Lower leg skin (tissue), 4 donors: ENCODE measurements at regions not wholly inside any gene's neighbourhood (a gene's known extent, or its start where the extent isn't known, plus 50 kb on each side); places are given as distances from the start of the nearest gene placed in this dataset.

Experiments
- DNase-seq, 2 donors: peaks; one replicate each; pipeline ENCODE4 v3.0.0-alpha.2; 2019; ENCODE audit warnings: low spot score in 2 of 2
- H3K4me3 ChIP-seq: fragments of 200-600 bp; sonication (generic); 2 replicates; pipeline ENCODE4 v1.5.1; 2017; ENCODE audit warnings: mild to moderate bottlenecking, low read depth; ENCODE audit not compliant: poor library complexity, severe bottlenecking
- POLR2A ChIP-seq, 2 donors: fragments of 450-650 bp; IDR thresholded peaks; one replicate each; pipeline ENCODE4 v1.6.1; 2016 to 2017; ENCODE audit warnings: antibody characterized with exemption in 2 of 2, mild to moderate bottlenecking in 1 of 2, moderate library complexity in 1 of 2
- WGBS, 2 donors: methylation state at CpG; one replicate each; pipeline ENCODE4 v1.1.5; 2018; 5-methylcytosine and 5-hydroxymethylcytosine counted together
- intact Hi-C: fragments of 100-400 bp; cut with DNase I; formaldehyde crosslinking; loops from one replicate; pipeline ENCODE4 v1.15.0; 2023; ENCODE audit warnings: low total_unique reads
- TF ChIP-seq, protein P1 (sequence below), 3 donors: fragments of 450-650 bp; IDR thresholded peaks; one replicate each; pipeline ENCODE4 v1.5.1; 2016; ENCODE audit warnings: antibody characterized with exemption in 3 of 3, mild to moderate bottlenecking in 3 of 3, moderate library complexity in 2 of 3

DNA sequence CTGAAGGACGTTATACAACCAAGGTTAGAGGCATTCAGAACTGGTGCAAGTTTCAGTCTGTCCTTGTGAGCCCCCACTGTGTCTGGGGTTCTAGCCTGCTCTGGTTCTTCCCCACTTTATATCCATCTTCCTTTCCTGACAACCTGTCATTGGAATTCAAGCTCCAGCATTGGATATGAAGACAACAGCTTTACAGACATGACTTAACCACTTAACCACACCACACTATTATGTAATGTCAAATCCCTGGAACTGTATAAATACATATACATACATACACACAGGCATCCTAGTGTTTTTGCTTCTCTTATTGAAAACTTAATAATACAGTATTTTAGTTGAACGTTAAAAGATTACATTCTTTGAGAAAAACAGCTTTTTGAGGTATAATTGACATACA is 217.9 kb upstream of the SGK1 start:
- intact Hi-C loops: no loop called here
- H3K4me3 ChIP-seq: no peak overlapping the region
- no peak for TF ChIP-seq POLR2A (IDR thresholded peaks at IDR 0.05)
- TF ChIP-seq, protein P1, sequence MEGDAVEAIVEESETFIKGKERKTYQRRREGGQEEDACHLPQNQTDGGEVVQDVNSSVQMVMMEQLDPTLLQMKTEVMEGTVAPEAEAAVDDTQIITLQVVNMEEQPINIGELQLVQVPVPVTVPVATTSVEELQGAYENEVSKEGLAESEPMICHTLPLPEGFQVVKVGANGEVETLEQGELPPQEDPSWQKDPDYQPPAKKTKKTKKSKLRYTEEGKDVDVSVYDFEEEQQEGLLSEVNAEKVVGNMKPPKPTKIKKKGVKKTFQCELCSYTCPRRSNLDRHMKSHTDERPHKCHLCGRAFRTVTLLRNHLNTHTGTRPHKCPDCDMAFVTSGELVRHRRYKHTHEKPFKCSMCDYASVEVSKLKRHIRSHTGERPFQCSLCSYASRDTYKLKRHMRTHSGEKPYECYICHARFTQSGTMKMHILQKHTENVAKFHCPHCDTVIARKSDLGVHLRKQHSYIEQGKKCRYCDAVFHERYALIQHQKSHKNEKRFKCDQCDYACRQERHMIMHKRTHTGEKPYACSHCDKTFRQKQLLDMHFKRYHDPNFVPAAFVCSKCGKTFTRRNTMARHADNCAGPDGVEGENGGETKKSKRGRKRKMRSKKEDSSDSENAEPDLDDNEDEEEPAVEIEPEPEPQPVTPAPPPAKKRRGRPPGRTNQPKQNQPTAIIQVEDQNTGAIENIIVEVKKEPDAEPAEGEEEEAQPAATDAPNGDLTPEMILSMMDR (IDR thresholded peaks at IDR 0.05): no peak
- no peak for DNase-seq
- WGBS, 2 donors: 86 to 89% methylated on average over 2 of the region's 2 CpGs

DNA sequence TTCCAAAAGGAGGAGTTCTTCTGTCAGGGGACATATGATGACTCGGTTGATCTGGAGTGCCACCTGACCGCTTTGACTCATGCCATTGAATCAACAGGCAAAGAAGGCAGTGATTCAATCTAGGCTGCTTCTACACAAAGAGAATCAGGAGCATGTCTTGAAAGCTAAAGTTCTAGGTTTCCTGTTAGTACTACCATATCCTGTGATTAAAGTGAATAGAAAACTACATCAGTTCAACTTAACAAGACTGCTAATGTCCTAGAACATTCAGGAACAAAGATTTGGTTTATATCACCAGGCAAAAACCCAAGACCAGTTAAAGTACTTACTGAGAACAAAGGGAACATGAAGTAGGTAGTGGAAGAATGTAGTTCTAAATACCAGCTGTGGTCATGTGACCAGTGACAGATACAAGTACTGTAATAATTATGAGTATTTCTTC is 216.8 kb upstream of the SGK1 start:
- WGBS, 2 donors: 87 to 90% methylated on average over 2 of the region's 2 CpGs
- intact Hi-C loops: no loop called here
- TF ChIP-seq, protein P1 (IDR thresholded peaks at IDR 0.05): no peak
- TF ChIP-seq POLR2A (IDR thresholded peaks at IDR 0.05): no peak
- no peak for DNase-seq
- H3K4me3 ChIP-seq: no peak overlapping the region

DNA sequence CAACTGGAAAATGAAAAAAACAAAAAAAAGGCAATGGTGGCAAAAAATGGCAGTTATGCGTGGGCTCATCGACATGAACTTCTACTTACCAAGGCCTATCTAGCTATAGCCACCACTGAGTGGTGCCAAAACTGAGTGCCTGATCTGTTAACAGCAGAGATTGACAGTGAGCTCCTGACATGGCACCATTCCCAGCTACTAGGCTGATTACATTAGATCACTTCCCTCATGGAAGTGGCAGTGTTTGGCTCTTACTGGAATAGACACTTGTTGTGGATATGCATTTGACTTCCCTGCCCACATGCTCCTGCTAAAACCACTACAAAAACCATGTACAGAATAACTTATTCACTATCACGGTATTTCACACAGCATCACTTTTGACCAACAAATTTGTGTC is 216.1 kb upstream of the SGK1 start:
- intact Hi-C loops: no loop called here
- 94 to 96% methylated on average over 3 of the region's 3 CpGs for WGBS, 2 donors
- no peak for TF ChIP-seq POLR2A (IDR thresholded peaks at IDR 0.05)
- TF ChIP-seq, protein P1 (IDR thresholded peaks at IDR 0.05): no peak
- no peak for DNase-seq
- no peak overlapping the region for H3K4me3 ChIP-seq

DNA sequence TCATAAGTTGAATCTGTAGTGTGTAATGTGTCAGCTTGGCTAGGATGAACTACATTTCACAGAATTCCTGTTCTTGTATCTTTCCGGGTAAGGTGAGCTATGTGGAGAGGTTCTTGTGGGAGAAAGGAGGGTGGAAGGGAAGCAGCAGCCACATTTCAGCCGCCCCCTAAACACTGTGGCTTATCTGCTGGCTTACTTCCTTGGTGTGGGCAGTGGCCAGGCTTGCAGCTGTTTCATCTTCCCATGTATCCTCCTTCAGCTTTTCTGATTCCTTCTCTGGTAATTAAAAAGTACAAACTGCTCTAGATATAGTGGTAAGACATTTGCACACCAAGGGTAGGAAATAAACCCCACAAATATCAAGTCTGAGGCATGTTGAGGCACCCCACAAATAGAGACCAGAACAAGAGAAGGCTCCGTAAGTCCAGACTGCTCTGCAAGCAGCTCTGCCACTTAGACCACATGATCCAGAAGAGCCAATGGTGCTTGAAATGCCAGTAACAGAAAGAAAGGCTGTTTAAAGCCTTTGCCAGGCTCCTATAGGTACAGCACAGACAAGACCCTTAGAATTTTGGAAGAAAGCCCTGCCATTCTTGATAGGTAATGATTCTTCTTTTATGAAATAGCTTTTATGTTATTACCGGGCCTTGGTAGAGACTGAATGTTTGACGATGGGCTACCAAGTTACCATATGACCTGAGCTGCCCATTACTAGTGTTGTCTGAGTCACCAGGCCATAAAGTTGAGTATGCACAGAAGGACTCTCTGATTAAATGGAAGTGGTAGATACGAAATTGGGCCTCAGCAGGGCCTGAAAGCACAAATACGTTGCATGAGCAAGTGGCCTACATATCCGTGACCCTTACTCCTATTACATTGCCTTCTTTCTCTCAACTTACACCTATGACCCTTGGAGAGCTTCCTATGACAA is 215.0 kb upstream of the SGK1 start:
- WGBS, 2 donors: 90 to 93% methylated on average over 8 of the region's 8 CpGs
- DNase-seq: no peak
- TF ChIP-seq POLR2A (IDR thresholded peaks at IDR 0.05): no peak
- TF ChIP-seq, protein P1 (IDR thresholded peaks at IDR 0.05): no peak
- intact Hi-C loops: no loop called here
- no peak overlapping the region for H3K4me3 ChIP-seq

DNA sequence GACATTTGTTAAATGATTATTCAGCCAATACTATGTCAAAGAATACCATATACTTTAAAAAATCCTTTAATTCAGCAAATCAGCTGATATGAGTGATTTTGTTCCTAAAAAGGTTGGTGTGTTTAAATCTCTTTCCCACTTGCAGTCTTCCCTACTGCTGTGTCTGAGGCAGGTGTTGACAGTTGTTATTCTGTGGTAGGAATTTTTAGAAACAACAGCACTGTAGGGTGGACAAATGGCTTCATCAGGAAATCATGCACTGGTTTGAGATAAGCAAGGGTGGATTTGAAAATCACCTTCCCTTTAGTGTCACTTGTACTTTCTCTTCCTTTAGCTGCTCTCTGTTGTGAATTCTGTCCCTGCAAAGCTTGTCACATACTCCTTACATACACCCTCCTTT is 213.7 kb upstream of the SGK1 start:
- TF ChIP-seq, protein P1 (IDR thresholded peaks at IDR 0.05): no peak
- TF ChIP-seq POLR2A (IDR thresholded peaks at IDR 0.05): no peak
- no peak overlapping the region for H3K4me3 ChIP-seq
- DNase-seq: no peak
- intact Hi-C loops: no loop called here

DNA sequence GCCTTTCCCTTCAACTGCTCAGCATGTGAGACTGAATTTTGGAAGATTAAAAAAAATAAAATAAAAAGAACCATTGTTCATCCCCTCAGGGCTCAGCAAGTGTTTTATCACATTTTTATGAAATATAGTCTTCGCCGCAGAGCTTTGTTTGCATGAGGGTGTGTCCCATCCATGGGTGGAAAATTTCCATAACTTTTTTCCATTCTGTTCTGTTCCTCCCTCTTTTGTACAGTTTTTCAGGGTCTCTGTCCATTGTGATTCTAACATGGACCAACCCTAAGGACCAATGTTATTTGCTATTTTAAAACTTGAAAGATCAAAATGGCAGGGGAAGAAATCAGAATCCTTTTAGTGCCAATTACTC is 213.3 kb upstream of the SGK1 start:
- TF ChIP-seq POLR2A (IDR thresholded peaks at IDR 0.05): no peak
- TF ChIP-seq, protein P1 (IDR thresholded peaks at IDR 0.05): no peak
- no peak for DNase-seq
- no peak overlapping the region for H3K4me3 ChIP-seq
- intact Hi-C loops: no loop called here
- 79 to 89% methylated on average over 2 of the region's 2 CpGs for WGBS, 2 donors
